Type B pancreatic cell (in vitro differentiated cells): ENCODE measurements at regions not wholly inside any gene's neighbourhood (a gene's known extent, or its start where the extent isn't known, plus 50 kb on each side); places are given as distances from the start of the nearest gene placed in this dataset.

Experiments
- DNase-seq: peaks from one replicate; pipeline ENCODE4 v3.0.0; 2021; ENCODE audit warnings: mixed read lengths; ENCODE audit not compliant: unreplicated experiment; ENCODE audit errors: extremely low spot score
- H3K27ac Mint-ChIP-seq: 2 replicates; pipeline ENCODE4 v1.8.0; 2021; ENCODE audit warnings: mild to moderate bottlenecking, mixed read lengths
- H3K27me3 Mint-ChIP-seq: 2 replicates; pipeline ENCODE4 v1.8.0; 2021; ENCODE audit warnings: mixed read lengths
- H3K36me3 Mint-ChIP-seq: 2 replicates; pipeline ENCODE4 v1.8.0; 2021; ENCODE audit warnings: mixed read lengths
- H3K4me1 Mint-ChIP-seq: one replicate; pipeline ENCODE4 v1.8.0; 2021; ENCODE audit warnings: mixed read lengths; ENCODE audit not compliant: unreplicated experiment
- H3K4me3 Mint-ChIP-seq: 2 replicates; pipeline ENCODE4 v1.8.0; 2021; ENCODE audit warnings: mild to moderate bottlenecking, mixed read lengths
- H3K9me3 Mint-ChIP-seq: 2 replicates; pipeline ENCODE4 v1.8.0; 2021; ENCODE audit warnings: mixed read lengths
- TF ChIP-seq, protein P1 (sequence below): fragments of 200-600 bp; sonication (generic); conservative IDR thresholded peaks from 2 replicates; pipeline ENCODE4 v1.5.0; 2021; ENCODE audit warnings: antibody characterized with exemption, mild to moderate bottlenecking

DNA sequence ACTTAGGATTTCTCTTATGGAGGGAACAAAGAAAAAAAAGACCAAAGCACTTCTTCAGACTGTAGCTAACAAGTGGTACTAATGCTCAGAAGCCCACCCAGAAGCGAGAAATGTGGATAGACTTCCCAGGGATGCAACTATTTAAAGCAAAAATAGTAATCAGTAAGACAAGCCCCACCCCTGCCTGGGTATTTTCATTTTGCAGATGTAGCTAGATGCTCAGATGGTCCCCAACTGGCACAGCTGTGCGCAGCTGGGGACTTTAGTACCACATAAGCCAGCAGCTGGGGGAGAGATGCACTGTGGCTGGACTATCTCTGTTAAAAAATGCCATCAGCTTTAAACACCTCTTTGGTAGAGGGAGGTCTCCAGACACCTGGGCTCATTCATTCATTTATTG is 77.8 kb upstream of the SPAG17 start:
- Mint-ChIP-seq H3K27ac (no peak overlapping the region), H3K9me3 (no peaks in the 10 kb centered on the region), H3K36me3 (no peaks in the 10 kb centered on the region), H3K4me1 (peaks cover 11% of the 10 kb centered on the region), H3K27me3 (no peaks in the 10 kb centered on the region), H3K4me3 (no peak overlapping the region)
- DNase-seq: no peak
- TF ChIP-seq, protein P1, sequence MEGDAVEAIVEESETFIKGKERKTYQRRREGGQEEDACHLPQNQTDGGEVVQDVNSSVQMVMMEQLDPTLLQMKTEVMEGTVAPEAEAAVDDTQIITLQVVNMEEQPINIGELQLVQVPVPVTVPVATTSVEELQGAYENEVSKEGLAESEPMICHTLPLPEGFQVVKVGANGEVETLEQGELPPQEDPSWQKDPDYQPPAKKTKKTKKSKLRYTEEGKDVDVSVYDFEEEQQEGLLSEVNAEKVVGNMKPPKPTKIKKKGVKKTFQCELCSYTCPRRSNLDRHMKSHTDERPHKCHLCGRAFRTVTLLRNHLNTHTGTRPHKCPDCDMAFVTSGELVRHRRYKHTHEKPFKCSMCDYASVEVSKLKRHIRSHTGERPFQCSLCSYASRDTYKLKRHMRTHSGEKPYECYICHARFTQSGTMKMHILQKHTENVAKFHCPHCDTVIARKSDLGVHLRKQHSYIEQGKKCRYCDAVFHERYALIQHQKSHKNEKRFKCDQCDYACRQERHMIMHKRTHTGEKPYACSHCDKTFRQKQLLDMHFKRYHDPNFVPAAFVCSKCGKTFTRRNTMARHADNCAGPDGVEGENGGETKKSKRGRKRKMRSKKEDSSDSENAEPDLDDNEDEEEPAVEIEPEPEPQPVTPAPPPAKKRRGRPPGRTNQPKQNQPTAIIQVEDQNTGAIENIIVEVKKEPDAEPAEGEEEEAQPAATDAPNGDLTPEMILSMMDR: no peak

- DNase-seq: no peak
- Mint-ChIP-seq H3K36me3 (no peaks in the 10 kb centered on the region), H3K27me3 (no peaks in the 10 kb centered on the region), H3K27ac (no peak overlapping the region), H3K4me3 (no peak overlapping the region), H3K4me1 (peaks cover 23% of the 10 kb centered on the region), H3K9me3 (no peaks in the 10 kb centered on the region)
- TF ChIP-seq, protein P1: no peak
Measured at GRCh38 chr1:118258975-118259374, 73.9 kb upstream of the SPAG17 start.

DNA sequence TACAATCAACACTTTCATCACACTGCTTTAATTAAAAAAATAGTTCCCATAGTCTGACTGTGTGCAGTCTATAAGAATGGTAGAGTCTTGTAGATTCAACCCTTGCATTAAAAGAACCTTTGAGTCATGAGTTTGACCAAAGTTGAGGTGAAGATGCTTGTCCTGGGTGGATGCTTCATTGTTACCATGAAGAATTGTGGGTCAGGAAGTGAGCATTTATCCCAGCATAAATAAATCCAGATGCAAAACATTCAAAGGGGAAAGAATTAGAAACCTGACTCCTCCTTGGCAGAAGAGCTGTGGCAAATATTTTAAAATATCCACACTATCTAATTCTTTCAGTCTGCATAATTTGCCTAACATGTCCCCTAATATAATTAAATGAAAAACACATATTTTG is 72.9 kb upstream of the SPAG17 start:
- H3K4me1 Mint-ChIP-seq: peaks cover 24% of the 10 kb centered on the region
- TF ChIP-seq, protein P1: no peak
- H3K27ac Mint-ChIP-seq: no peak overlapping the region
- H3K27me3 Mint-ChIP-seq: no peaks in the 10 kb centered on the region
- no peak overlapping the region for H3K4me3 Mint-ChIP-seq
- no peak for DNase-seq
- H3K9me3 Mint-ChIP-seq: no peaks in the 10 kb centered on the region
- H3K36me3 Mint-ChIP-seq: no peaks in the 10 kb centered on the region

DNA sequence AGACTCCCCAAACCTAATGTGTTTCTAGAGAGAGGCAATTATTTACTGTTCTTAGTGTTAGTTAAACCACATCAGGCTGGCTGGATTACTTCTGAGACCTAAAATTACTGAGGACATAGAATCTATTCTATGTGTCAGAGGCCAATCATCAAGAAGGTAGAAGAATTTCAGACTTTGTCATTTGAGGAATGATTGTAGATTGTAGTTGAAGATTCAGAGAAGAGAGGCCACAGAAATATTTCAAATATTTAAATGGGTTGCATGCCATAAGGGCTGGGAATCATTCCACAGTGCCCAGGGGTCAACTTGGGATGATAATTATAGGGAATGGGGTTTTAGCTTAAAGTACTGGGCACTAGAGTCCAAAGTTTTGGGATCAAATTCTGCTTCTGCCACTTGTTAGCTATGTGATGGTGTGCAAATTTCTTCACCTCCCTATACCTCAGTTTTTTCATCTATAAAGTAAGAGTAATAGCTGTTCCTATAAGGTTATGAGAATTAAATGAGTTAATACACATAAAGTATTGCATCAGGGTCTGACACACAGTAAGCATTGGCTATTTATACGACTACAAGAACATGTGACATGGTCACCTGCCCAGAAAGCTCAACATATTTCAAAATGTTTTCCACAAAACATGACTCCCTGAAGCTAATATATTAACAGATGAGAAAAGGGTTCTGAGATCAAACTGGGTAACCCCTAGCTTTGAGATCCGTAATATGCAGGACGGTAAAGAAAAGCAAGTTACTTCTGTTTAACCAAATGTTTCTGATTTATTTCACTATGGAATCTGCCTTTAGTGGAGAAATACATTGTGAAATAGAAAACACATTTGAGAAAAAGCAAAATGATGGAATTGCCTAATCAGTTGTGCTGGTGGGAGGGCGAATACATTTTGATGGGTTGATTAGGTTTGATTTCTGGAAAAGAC is 69.7 kb upstream of the SPAG17 start:
- no peaks in the 10 kb centered on the region for H3K9me3 Mint-ChIP-seq
- H3K27ac Mint-ChIP-seq: no peak overlapping the region
- H3K36me3 Mint-ChIP-seq: no peaks in the 10 kb centered on the region
- H3K27me3 Mint-ChIP-seq: no peaks in the 10 kb centered on the region
- H3K4me1 Mint-ChIP-seq: peaks cover 32% of the 10 kb centered on the region
- H3K4me3 Mint-ChIP-seq: no peak overlapping the region
- DNase-seq: no peak
- TF ChIP-seq, protein P1: no peak

DNA sequence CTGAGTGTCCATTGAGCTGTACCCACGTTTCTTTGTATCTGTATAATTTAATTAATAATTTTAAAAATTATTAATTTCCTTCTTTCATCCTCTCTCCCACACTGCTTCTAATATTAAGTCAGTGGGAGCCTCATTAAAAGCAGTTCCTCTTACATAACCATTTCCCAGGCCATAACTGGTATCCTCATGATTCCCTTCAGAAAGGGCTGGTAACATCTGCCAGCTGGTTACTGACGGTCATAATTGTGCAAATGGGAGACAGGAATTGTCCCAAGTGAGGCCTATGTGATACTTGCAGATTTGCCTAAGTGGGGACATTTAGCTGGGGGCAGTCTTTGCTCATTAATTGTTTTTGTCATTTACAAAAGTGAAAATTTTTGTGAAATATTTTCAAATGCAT is 69.0 kb upstream of the SPAG17 start:
- no peaks in the 10 kb centered on the region for H3K36me3 Mint-ChIP-seq
- no peak overlapping the region for H3K27ac Mint-ChIP-seq
- H3K27me3 Mint-ChIP-seq: no peaks in the 10 kb centered on the region
- DNase-seq: no peak
- no peak overlapping the region for H3K4me3 Mint-ChIP-seq
- TF ChIP-seq, protein P1: no peak
- peaks cover 36% of the 10 kb centered on the region for H3K4me1 Mint-ChIP-seq
- H3K9me3 Mint-ChIP-seq: no peaks in the 10 kb centered on the region
